ENCODE measurements at regions not wholly inside any gene's neighbourhood (a gene's known extent, or its start where the extent isn't known, plus 50 kb on each side); places are given as distances from the start of the nearest gene placed in this dataset.

DNA sequence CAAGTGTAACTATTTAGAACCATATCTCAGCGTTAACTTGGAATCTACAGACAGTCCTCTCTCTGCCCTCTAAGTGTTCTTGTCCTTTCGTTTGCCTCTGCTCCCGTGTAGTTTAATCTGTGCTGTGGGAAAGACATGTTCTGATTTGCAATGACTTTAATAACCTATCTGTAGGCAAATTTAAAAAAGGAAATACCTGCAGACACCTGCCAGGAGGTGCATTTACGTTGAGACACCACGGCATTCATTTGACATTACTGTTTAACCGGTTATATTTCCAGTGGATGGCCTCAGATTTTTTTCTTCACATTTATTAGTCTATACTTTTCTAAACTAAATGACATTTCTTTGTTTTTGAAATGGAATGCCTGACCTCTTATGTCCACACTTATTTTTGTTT is 997.9 kb upstream of the PCDH7 start:
- Histone ChIP-seq H3K27ac (ENCODE audit: low read depth, low read length) (no peak overlapping the region), H3K4me1 (replicated peaks in 1 of 4; ENCODE audit: control insufficient read depth in 3 of 4, insufficient read depth in 4 of 4, low read length in 3 of 4) (no peaks in the 10 kb centered on the region), H3K79me2 (ENCODE audit: control insufficient read depth in 1 of 2, insufficient read depth in 2 of 2, low read length in 2 of 2) (no peaks in the 10 kb centered on the region), H3K27me3 (replicated peaks in 1 of 4; ENCODE audit: control insufficient read depth in 3 of 4, extremely low read depth in 1 of 4, insufficient read depth in 3 of 4, low read length in 3 of 4) (no peaks in the 10 kb centered on the region), H2BK20ac (ENCODE audit: low read length) (no peak overlapping the region), H3K4ac (replicated peaks; ENCODE audit: insufficient read length, low read depth, low read length) (no peak overlapping the region), H3K79me1 (ENCODE audit: low read depth, low read length) (no peaks in the 10 kb centered on the region), H3K18ac (ENCODE audit: extremely low read depth, low read length) (no peak overlapping the region), H2AK5ac (ENCODE audit: low read depth, low read length) (no peak overlapping the region), H3K4me2 (ENCODE audit: insufficient read depth in 1 of 2, low read depth in 2 of 2, low read length in 2 of 2) (no peak overlapping the region), H2AFZ (ENCODE audit: low read length) (no peak overlapping the region), H3K9ac (replicated peaks in 1 of 4; ENCODE audit: extremely low read depth in 1 of 4, low read depth in 3 of 4, low read length in 3 of 4) (no peak overlapping the region), H3K23ac (ENCODE audit: insufficient read length) (no peak overlapping the region), H2BK5ac (ENCODE audit: low read depth, low read length) (no peak overlapping the region), H2BK120ac (replicated peaks; ENCODE audit: low read depth, low read length) (no peak overlapping the region), H3K4me3 (ENCODE audit: extremely low read depth in 1 of 4, insufficient read depth in 2 of 4, low read depth in 3 of 4, low read length in 4 of 4) (no peak overlapping the region), H3K9me3 (ENCODE audit: insufficient read depth in 2 of 2, low read depth in 1 of 2, low read length in 1 of 2) (no peaks in the 10 kb centered on the region), H4K5ac (ENCODE audit: insufficient read length, low read depth, low read length) (no peak overlapping the region), H4K20me1 (replicated peaks in 1 of 2; ENCODE audit: control insufficient read depth in 1 of 2, insufficient read depth in 2 of 2, low read length in 2 of 2) (no peaks in the 10 kb centered on the region), H3K36me3 (ENCODE audit: control insufficient read depth in 2 of 4, insufficient read depth in 4 of 4, low read length in 3 of 4) (no peaks in the 10 kb centered on the region), H3K23me2 (ENCODE audit: low read depth, low read length) (no peaks in the 10 kb centered on the region), H3K14ac (ENCODE audit: insufficient read length) (no peak overlapping the region), H4K8ac (ENCODE audit: extremely low read depth, insufficient read depth, low read length) (no peak overlapping the region), H3K56ac (replicated peaks; ENCODE audit: insufficient read length, low read depth, low read length) (no peak overlapping the region), H2BK15ac (ENCODE audit: low read length) (no peak overlapping the region), H2BK12ac (ENCODE audit: low read depth, low read length) (no peak overlapping the region), H4K91ac (replicated peaks; ENCODE audit: insufficient read length, low read length) (no peak overlapping the region)
- WGBS, 2 experiments (ENCODE audit: extremely low coverage in 1 of 2, insufficient coverage in 1 of 2, insufficient read length in 1 of 2, insufficient replicate concordance in 2 of 2, low coverage in 1 of 2, low lambda C conversion rate in 2 of 2, missing lambda C conversion rate in 1 of 2): 97% methylated on average over 6 of the region's 6 CpGs; no CpG with 5 or more reads in 1 of the 2 experiments
- POLR2A ChIA-PET (ENCODE audit: partially characterized antibody): no interaction called here
- CTCF ChIA-PET (ENCODE audit: partially characterized antibody): no interaction called here
- no peak for FAIRE-seq
- TF ChIP-seq GTF2F1 (IDR thresholded peaks at IDR 0.05; ENCODE audit: borderline replicate concordance, low read depth, low read length): no peak
- no peak for TF ChIP-seq BRCA1 (IDR thresholded peaks at IDR 0.05; ENCODE audit: low read depth, low read length)
- no peak for TF ChIP-seq PHF8 (conservative IDR thresholded peaks at IDR 0.05; ENCODE audit: low read depth, low read length)
- no peak for TF ChIP-seq JUN (IDR thresholded peaks at IDR 0.05; ENCODE audit: low read depth, low read length)
- no peak for TF ChIP-seq TBP (IDR thresholded peaks at IDR 0.05; ENCODE audit: low read depth, low read length)
- no peak for TF ChIP-seq CBX5 (IDR thresholded peaks at IDR 0.05; ENCODE audit: low read depth, low read length)
- no peak for TF ChIP-seq EGR1 (IDR thresholded peaks at IDR 0.05; ENCODE audit: borderline replicate concordance, low read depth, low read length)
- TF ChIP-seq SRF (IDR thresholded peaks at IDR 0.05; ENCODE audit: low read depth, low read length): no peak
- TF ChIP-seq, protein P1, sequence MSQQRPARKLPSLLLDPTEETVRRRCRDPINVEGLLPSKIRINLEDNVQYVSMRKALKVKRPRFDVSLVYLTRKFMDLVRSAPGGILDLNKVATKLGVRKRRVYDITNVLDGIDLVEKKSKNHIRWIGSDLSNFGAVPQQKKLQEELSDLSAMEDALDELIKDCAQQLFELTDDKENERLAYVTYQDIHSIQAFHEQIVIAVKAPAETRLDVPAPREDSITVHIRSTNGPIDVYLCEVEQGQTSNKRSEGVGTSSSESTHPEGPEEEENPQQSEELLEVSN (IDR thresholded peaks at IDR 0.05): no peak
- TF ChIP-seq RNF2 (IDR thresholded peaks at IDR 0.05; ENCODE audit: borderline replicate concordance, low read depth, low read length, missing control alignments, poor library complexity, severe bottlenecking): no peak
- TF ChIP-seq SP2 (IDR thresholded peaks at IDR 0.05; ENCODE audit: low read length): no peak
- no peak for TF ChIP-seq SUZ12 (IDR thresholded peaks at IDR 0.05; ENCODE audit: low read length)
- TF ChIP-seq HDAC6 (IDR thresholded peaks at IDR 0.05; ENCODE audit: low read depth, low read length): no peak
- TF ChIP-seq NANOG (IDR thresholded peaks at IDR 0.05; ENCODE audit: insufficient read depth, low read depth, low read length, poor library complexity, severe bottlenecking): no peak
- DNase-seq (ENCODE audit: low read depth in 1 of 2, low spot score in 2 of 2): no peak
